ENCODE measurements at regions not wholly inside any gene's neighbourhood (a gene's known extent, or its start where the extent isn't known, plus 50 kb on each side); places are given as distances from the start of the nearest gene placed in this dataset.
"Not testable (repeated sequence)": the region's sequence is repeated elsewhere in the genome, so short reads cannot be mapped to it uniquely, and the experiment has no call there.

DNA sequence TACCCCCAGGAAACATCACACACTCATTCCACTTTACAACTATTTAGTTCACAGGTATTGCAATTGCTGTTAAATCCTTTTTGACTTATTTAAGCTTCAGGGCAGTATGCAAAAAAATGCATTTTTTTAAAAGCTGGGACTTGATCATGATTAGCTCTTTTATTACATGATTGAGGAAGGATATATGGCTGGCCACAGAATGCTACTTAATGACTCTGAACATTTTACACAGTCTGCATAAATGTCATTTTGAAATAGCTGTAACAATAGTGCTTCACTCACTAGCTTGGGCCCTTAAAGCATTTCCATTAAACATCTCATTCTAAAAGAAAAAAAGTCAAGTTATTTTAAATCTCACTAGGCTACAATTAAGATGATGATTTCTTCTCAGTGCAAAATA, 429.7 kb downstream of the FRK start:
- no peak for DNase-seq (ENCODE audit: low spot score)

DNA sequence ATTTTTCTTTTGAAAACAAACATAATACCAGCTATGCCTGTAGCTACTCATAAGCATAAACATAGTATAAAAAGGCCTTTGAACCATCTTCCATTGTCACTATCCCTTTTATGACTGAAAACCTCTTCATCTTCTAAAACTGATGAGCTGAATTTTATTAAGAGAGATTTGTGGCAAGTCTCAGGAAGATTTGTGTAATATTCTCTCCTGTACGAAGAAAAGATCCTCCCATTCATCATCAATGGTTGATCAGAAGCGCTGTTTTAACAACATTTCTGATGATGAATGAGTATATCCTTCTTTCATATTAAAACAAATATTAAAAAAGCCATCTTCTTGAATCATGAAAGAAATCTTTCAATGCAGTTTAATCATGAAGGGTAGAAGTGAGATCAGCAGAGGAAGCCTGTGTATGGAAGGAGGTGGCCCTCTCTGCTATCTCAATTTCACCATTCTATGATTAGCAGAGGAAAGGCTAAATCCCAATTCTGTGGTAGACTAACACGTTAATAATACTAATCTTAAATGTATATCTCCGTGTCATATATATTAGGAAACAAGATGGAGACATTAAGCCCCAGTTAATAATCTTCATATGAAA, 430.2 kb downstream of the FRK start:
- DNase-seq (ENCODE audit: low spot score), result no peak

GRCh38 chr6:115629415-115629814, 431.3 kb downstream of the FRK start:
- no peak for DNase-seq (ENCODE audit: low spot score)

DNA sequence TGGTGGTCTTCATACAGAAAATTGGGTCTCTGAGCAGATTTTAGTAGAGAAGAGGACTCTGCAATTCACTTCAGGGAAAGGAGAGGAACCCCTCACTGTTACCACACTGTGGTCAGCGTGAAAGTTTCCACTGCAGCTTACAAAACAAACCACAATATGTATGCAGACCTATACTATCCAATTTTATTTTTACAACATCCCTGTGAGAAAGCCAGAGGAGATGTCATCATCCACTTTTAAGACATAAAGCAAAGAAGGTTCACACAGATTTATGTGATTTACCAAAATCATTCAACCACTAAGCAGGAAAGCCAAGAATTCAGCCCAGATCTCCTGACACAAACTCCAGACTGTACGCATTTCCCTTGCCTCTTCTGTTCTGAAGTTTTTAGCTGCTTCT, 442.4 kb downstream of the FRK start:
- DNase-seq (ENCODE audit: low spot score), result no peak

- no peak for DNase-seq (ENCODE audit: low spot score)
Measured at GRCh38 chr6:115617031-115617430, 443.7 kb downstream of the FRK start.

GRCh38 chr6:115613488-115613887, 447.2 kb downstream of the FRK start:
- no peak for DNase-seq (ENCODE audit: low spot score)

GRCh38 chr6:115612796-115613479, 447.8 kb downstream of the FRK start:
- DNase-seq (ENCODE audit: low spot score), result no peak

GRCh38 chr6:115612216-115612615, 448.5 kb downstream of the FRK start:
- no peak for DNase-seq (ENCODE audit: low spot score)

DNA sequence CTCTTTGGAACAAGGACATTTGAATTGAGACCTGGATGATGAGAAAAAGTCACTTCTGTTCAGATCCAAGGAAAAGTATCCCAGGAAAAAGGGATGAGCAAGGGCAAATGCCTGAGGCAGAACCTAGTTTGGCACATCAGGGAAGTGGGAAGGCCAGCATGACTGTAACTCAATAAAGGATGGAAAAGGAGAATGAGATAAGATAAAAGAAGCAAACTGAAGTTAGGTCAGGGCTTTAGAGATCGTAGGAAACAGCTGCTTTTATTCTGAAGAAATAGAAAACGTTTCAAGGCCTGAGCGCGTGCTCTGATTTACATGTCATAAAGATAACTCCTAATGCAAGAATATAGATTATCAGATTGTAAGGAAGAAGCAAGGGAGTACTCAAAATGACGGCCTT, 450.0 kb downstream of the FRK start:
- DNase-seq (ENCODE audit: low spot score), result no peak

GRCh38 chr6:115609111-115609510, 451.6 kb downstream of the FRK start:
- DNase-seq (ENCODE audit: low spot score), result no peak

DNA sequence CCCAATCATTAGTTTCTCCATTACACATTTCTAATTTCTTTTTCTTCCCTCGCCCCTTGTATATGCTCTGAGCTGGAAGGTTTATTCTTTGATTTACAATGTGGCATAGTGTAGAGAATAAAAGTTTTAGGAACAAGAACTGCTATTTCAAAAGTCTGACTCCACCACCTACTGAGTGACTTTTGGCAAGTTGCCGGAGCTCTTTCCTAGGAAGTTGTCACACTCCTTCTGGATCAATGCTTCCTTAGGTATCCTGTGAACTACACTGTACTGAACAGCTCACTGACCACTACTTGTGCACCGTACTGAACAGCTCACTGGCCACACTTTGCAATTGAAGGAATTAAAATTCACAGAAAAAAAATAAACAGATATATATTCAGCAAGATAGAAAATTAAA, 458.2 kb downstream of the FRK start:
- no peak for DNase-seq (ENCODE audit: low spot score)

GRCh38 chr6:115601509-115601908, 459.2 kb downstream of the FRK start:
- no peak for DNase-seq (ENCODE audit: low spot score)

- no peak for DNase-seq (ENCODE audit: low spot score)
Measured at GRCh38 chr6:115601064-115601463, 459.6 kb downstream of the FRK start.

DNA sequence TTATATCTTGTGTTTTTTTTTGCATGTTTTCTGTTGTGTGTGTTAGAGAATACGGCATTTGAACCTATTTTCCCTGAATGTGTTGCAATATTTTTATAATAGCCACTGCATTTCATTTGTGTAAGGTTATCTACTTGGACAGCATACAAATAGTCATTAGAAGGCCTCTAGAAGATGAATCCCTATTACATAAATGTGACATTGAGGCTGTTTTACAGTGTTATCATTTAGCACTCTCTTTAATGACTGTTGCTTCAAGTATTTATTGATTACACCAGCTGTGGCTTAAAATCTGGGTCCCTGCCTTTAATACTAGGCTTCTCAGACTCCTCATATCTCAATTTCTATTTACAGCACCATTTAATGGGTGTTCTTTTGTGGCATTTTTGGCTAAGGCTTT, 465.8 kb downstream of the FRK start:
- DNase-seq (ENCODE audit: low spot score), result no peak

DNA sequence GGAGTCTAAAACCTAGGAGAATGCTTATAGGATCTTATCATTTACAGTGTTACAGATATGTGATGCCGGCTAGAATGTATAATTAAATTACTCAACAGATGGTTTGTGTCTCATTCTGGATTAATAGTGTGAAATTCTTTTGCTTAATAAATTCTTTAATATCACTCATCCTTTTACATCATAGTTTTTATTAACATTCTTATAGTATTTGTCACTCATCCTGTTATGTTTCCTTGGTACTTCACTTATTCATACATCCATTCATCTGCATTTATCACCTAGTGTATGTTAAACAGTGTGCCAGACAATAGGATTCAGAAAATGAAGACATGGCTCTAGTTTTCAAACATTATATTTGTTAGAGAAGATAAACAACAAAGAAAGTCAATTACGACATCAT, 468.7 kb downstream of the FRK start:
- DNase-seq (ENCODE audit: low spot score), result no peak

DNA sequence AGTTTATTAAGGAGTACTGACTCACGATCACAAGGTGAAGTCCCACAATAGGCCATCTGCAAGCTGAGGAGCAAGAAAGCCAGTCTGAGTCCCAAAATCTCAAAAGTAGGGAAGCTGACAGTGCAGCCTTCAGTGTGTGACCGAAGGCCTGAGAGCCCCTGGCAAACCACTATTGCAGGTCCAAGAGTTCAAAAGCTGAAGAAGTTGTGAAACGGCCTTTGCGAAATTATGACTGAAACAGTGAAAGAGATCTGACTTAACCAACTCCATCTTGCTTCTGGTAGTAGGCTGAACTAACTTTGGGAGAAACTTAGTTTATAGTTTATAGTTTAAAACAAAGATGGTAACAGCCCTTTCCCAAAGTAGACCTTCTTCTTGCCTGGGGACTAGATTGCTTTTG, 471.6 kb downstream of the FRK start:
- not testable (repeated sequence) for DNase-seq (ENCODE audit: low spot score)

DNA sequence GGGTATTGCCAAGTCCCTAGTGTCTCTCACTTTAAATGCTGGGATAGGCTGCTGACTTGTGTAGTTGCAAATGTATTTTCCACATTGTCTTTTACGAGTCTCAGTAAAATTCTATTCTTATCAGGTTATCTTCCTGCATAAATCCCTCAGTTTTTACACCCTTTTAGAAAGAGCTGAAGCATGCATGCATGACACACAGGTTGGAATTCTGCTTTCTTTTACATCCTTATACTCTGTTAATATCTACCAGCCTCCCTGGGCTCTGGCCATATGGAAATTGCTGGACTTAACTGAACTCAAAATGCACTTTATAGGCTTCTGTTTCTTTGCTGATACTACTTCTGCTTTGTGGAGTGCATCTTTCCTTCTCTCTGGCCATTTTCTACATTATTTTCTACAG, 477.4 kb downstream of the FRK start:
- no peak for DNase-seq (ENCODE audit: low spot score)

- DNase-seq (ENCODE audit: low spot score), result no peak
Measured at GRCh38 chr6:115582386-115582785, 478.3 kb downstream of the FRK start.

DNA sequence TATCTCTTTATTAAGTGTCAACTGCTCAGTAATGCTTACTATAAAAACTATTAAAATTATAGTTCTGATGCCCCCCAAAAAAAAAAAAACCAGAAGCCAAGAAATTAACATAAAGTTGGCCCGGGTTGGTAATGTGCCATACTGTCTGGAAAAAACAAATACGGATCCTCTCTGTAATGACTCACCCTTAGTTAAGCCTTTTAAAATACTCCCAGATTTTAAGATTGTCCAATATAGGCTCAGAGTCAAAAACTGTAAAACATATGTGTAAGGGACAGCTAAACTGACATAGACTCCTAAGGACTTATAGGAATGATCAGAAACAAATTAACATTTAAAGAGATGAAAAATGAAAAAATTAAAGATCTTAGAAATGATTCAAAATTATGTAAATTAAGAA, 481.1 kb downstream of the FRK start:
- not testable (repeated sequence) for DNase-seq (ENCODE audit: low spot score)

DNA sequence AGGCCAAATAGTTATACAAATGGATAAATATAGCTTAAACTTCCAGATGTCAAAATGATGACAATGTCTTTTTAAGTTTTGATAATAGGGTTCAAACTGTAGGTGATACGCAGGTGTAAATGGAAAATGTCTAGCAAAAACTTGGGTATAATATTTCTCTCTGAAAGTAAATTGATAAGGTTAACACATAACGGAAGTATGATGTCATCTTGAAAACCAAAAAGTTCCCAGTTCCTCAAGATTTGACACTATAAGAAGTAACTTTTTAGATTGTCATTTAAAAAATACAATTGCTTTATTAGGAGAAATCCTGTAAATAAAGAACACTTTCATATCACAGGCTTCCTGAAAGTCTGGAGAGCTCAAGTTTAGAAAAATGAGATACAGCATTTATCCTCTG, 483.4 kb downstream of the FRK start:
- DNase-seq (ENCODE audit: low spot score), result no peak

- no peak for DNase-seq (ENCODE audit: low spot score)
Measured at GRCh38 chr6:115575285-115575684, 485.4 kb downstream of the FRK start.

GRCh38 chr6:115573861-115574260, 486.8 kb downstream of the FRK start:
- no peak for DNase-seq (ENCODE audit: low spot score)

DNA sequence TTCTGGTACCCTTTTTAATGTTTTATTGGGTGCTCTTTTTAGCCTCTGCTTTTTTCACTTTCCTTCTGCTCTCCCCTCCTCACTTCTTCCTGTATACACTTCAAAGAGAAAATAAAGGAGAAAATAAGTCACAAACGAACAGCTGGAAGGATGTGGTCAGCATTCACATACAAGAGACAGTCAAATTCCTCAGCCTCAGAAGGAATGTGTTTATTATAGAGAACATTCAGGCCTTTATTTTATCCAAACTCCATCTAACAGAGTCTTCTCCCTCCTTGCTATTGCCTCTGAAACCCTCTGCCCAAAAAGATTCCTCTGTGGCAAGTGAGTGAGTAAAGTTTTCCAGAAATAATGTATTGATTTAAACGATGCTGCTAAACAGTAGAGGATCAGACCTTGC, 490.4 kb downstream of the FRK start:
- no peak for DNase-seq (ENCODE audit: low spot score)

- no peak for DNase-seq (ENCODE audit: low spot score)
Measured at GRCh38 chr6:115554060-115554459, 506.6 kb downstream of the FRK start.

All from ureter (tissue), 1 donor.